Skin epidermis (tissue), 12 donors: ENCODE measurements at regions not wholly inside any gene's neighbourhood (a gene's known extent, or its start where the extent isn't known, plus 50 kb on each side); places are given as distances from the start of the nearest gene placed in this dataset.
"Not testable (repeated sequence)": the region's sequence is repeated elsewhere in the genome, so short reads cannot be mapped to it uniquely, and the experiment has no call there.

Experiments used
- H3K27ac ChIP-seq, 21 experiments: fragments of 200-600 bp; sonication (generic) in 11 of 21; one replicate each; pipeline ENCODE4 v1.5.0; 2020; ENCODE audit warnings: mild to moderate bottlenecking in 3 of 21, inconsistent platforms in 2 of 21, moderate library complexity in 2 of 21
- H3K4me3 ChIP-seq, 7 experiments: fragments of 200-600 bp; sonication (generic) in 2 of 7; one replicate each; pipeline ENCODE4 v1.5.0; 2020; ENCODE audit warnings: inconsistent platforms in 2 of 7, mild to moderate bottlenecking in 2 of 7, moderate library complexity in 1 of 7

- H3K4me3 ChIP-seq = no peak overlapping the region
- H3K27ac ChIP-seq = no peak overlapping the region
Measured at GRCh38 chr11:38788561-38788960, 2190.5 kb upstream of the RAG2 start.

- Histone ChIP-seq H3K27ac (no peak overlapping the region), H3K4me3 (no peak overlapping the region)
Measured at GRCh38 chr11:38784164-38784563, 2186.1 kb upstream of the RAG2 start.

GRCh38 chr11:38766796-38767195 is 2168.8 kb upstream of the RAG2 start:
- no peak overlapping the region for H3K4me3 ChIP-seq
- H3K27ac ChIP-seq = no peak overlapping the region

- Histone ChIP-seq H3K27ac (no peak overlapping the region), H3K4me3 (no peak overlapping the region)
Measured at GRCh38 chr11:38759394-38759793, 2161.4 kb upstream of the RAG2 start.

GRCh38 chr11:38756537-38756936 is 2158.5 kb upstream of the RAG2 start:
- Histone ChIP-seq H3K27ac (no peak overlapping the region), H3K4me3 (no peak overlapping the region)

GRCh38 chr11:38751421-38751820 is 2153.4 kb upstream of the RAG2 start:
- H3K4me3 ChIP-seq = no peak overlapping the region
- H3K27ac ChIP-seq = no peak overlapping the region

- not testable (repeated sequence) for H3K27ac ChIP-seq
Measured at GRCh38 chr11:38746516-38746915, 2148.5 kb upstream of the RAG2 start.

GRCh38 chr11:38723361-38723760 is 2125.3 kb upstream of the RAG2 start:
- Histone ChIP-seq H3K4me3 (no peak overlapping the region), H3K27ac (no peak overlapping the region)

More at GRCh38 chr11:38746516-38746915, 2148.5 kb upstream of the RAG2 start:
- not testable (repeated sequence) for H3K4me3 ChIP-seq

- H3K4me3 ChIP-seq = no peak overlapping the region
Measured at GRCh38 chr11:38721586-38722315, 2123.7 kb upstream of the RAG2 start.

GRCh38 chr11:38718659-38719058 is 2120.6 kb upstream of the RAG2 start:
- H3K4me3 ChIP-seq = no peak overlapping the region

More at GRCh38 chr11:38721586-38722315, 2123.7 kb upstream of the RAG2 start:
- no peak overlapping the region for H3K27ac ChIP-seq

GRCh38 chr11:38718049-38718448 is 2120.0 kb upstream of the RAG2 start:
- Histone ChIP-seq H3K4me3 (no peak overlapping the region), H3K27ac (no peak overlapping the region)

More at GRCh38 chr11:38718659-38719058, 2120.6 kb upstream of the RAG2 start:
- no peak overlapping the region for H3K27ac ChIP-seq

GRCh38 chr11:38711110-38711509 is 2113.1 kb upstream of the RAG2 start:
- Histone ChIP-seq H3K4me3 (no peak overlapping the region), H3K27ac (no peak overlapping the region)

- Histone ChIP-seq H3K4me3 (no peak overlapping the region), H3K27ac (no peak overlapping the region)
Measured at GRCh38 chr11:38710262-38710661, 2112.2 kb upstream of the RAG2 start.

GRCh38 chr11:38700111-38700510 is 2102.1 kb upstream of the RAG2 start:
- no peak overlapping the region for H3K27ac ChIP-seq
- H3K4me3 ChIP-seq = no peak overlapping the region

GRCh38 chr11:38693306-38693705 is 2095.3 kb upstream of the RAG2 start:
- no peak overlapping the region for H3K4me3 ChIP-seq
- H3K27ac ChIP-seq = no peak overlapping the region

GRCh38 chr11:38690211-38690610 is 2092.2 kb upstream of the RAG2 start:
- not testable (repeated sequence) for H3K27ac ChIP-seq, H3K4me3 ChIP-seq

- Histone ChIP-seq H3K27ac (no peak overlapping the region), H3K4me3 (no peak overlapping the region)
Measured at GRCh38 chr11:38687008-38687407, 2089.0 kb upstream of the RAG2 start.

GRCh38 chr11:38683484-38683883 is 2085.4 kb upstream of the RAG2 start:
- Histone ChIP-seq H3K4me3 (no peak overlapping the region), H3K27ac (no peak overlapping the region)

- H3K4me3 ChIP-seq = no peak overlapping the region
- no peak overlapping the region for H3K27ac ChIP-seq
Measured at GRCh38 chr11:38680746-38681145, 2082.7 kb upstream of the RAG2 start.

- H3K27ac ChIP-seq = no peak overlapping the region
- H3K4me3 ChIP-seq = no peak overlapping the region
Measured at GRCh38 chr11:38680166-38680565, 2082.1 kb upstream of the RAG2 start.

GRCh38 chr11:38672445-38672844 is 2074.4 kb upstream of the RAG2 start:
- no peak overlapping the region for H3K4me3 ChIP-seq
- H3K27ac ChIP-seq = no peak overlapping the region

GRCh38 chr11:38667359-38667758 is 2069.3 kb upstream of the RAG2 start:
- Histone ChIP-seq H3K4me3 (no peak overlapping the region), H3K27ac (no peak overlapping the region)
